GM12878 (cell line): ENCODE measurements at regions not wholly inside any gene's neighbourhood (a gene's known extent, or its start where the extent isn't known, plus 50 kb on each side); places are given as distances from the start of the nearest gene placed in this dataset.

Experiments used
- ATAC-seq: fragments of 200-7000 bp; cut with Tn5 transposase; 3 replicates; pipeline ENCODE4 v1.9.1; 2020; ENCODE audit warnings: mild to moderate bottlenecking, moderate library complexity
- BruUV-seq: library from RNA; stranded (reverse); fragments of 400-500 nt; replicated peaks from 2 replicates; lab custom pipeline; 2021; lab: Mats Ljungman, UMichigan
- CTCF ChIA-PET: fragments of 300-600 bp; sonication (Branson Sonifier 250); formaldehyde crosslinking; extraction: SDS; loops from one replicate; lab custom pipeline; 2021; ENCODE audit warnings: inconsistent platforms; lab: Yijun Ruan, JAX
- POLR2A ChIA-PET: fragments of 350-600 bp; formaldehyde crosslinking; extraction: SDS; loops from one replicate; lab custom pipeline; 2021; ENCODE audit warnings: inconsistent platforms; lab: Charles Lee
- RAD21 ChIA-PET: fragments of 300-600 bp; sonication (Branson Sonifier 250); formaldehyde crosslinking; loops from one replicate; lab custom pipeline; 2023; ENCODE audit warnings: antibody characterized with exemption; ENCODE audit not compliant: unreplicated experiment; lab: Charles Lee
- SMC1A ChIA-PET: fragments of 300-600 bp; sonication (Branson Sonifier 250); formaldehyde crosslinking; loops from one replicate; lab custom pipeline; 2023; ENCODE audit not compliant: unreplicated experiment, uncharacterized antibody; lab: Charles Lee
- DNase-seq: peaks from one replicate; pipeline ENCODE4 v3.0.0-alpha.2; 2011; ENCODE audit warnings: low read depth, low spot score
- FAIRE-seq: peaks from 3 replicates; lab custom pipeline; 2011; peaks lifted over from hg19 to GRCh38; lab: Jason Lieb, UNC
- H2AFZ ChIP-seq: 2 replicates; pipeline ENCODE4 v1.6.0; 2011; ENCODE audit warnings: low read depth, low read length, control low read depth; ENCODE audit not compliant: control insufficient read depth
- H3K27ac ChIP-seq: 2 replicates; pipeline ENCODE4 v1.5.1; 2011; ENCODE audit warnings: control low read depth; ENCODE audit not compliant: control insufficient read depth, insufficient read depth
- H3K27me3 ChIP-seq, 2 experiments: replicated peaks in 1 of 2; 2 replicates each; pipeline versions ENCODE4 v1.6.0 to v1.6.1; 2011; ENCODE audit warnings: low read length in 1 of 2; ENCODE audit not compliant: control insufficient read depth in 2 of 2, insufficient read depth in 2 of 2
- H3K36me3 ChIP-seq, 2 experiments: 2 replicates each; pipeline ENCODE4 v1.5.1; 2011; ENCODE audit warnings: low read length in 1 of 2; ENCODE audit not compliant: control insufficient read depth in 2 of 2, insufficient read depth in 2 of 2
- H3K4me1 ChIP-seq: 2 replicates; pipeline ENCODE4 v1.6.1; 2011; ENCODE audit warnings: mild to moderate bottlenecking, low read length, moderate library complexity, mixed read lengths; ENCODE audit not compliant: control insufficient read depth, insufficient read depth
- H3K4me2 ChIP-seq: 2 replicates; pipeline ENCODE4 v1.6.0; 2011; ENCODE audit warnings: control low read depth; ENCODE audit not compliant: control insufficient read depth, insufficient read depth
- H3K4me3 ChIP-seq: fragments of 200-600 bp; sonication (generic); 2 replicates; pipeline ENCODE4 v1.5.1; 2016
- H3K79me2 ChIP-seq: 2 replicates; pipeline ENCODE4 v1.6.0; 2011; ENCODE audit warnings: low read length; ENCODE audit not compliant: control insufficient read depth, insufficient read depth
- H3K9ac ChIP-seq: 2 replicates; pipeline ENCODE4 v1.8.0; 2011; ENCODE audit warnings: low read length, control low read depth, mixed read lengths; ENCODE audit not compliant: control insufficient read depth, insufficient read depth
- H3K9me3 ChIP-seq: replicated peaks from 3 replicates; pipeline ENCODE4 v1.5.1; 2011; ENCODE audit warnings: mild to moderate bottlenecking, low read length; ENCODE audit not compliant: control insufficient read depth, insufficient read depth
- H4K20me1 ChIP-seq: 2 replicates; pipeline ENCODE4 v1.6.0; 2011; ENCODE audit not compliant: control insufficient read depth, insufficient read depth
- BCL11A ChIP-seq: IDR thresholded peaks from 2 replicates; pipeline ENCODE4 v1.6.1; 2011; ENCODE audit warnings: low read depth, low read length
- BMI1 ChIP-seq: fragments of 450-650 bp; IDR thresholded peaks from 2 replicates; pipeline ENCODE4 v1.6.1; 2016; ENCODE audit warnings: mild to moderate bottlenecking, moderate library complexity, borderline replicate concordance
- FOS ChIP-seq: IDR thresholded peaks from 3 replicates; pipeline ENCODE4 v1.6.1; 2011; ENCODE audit warnings: borderline replicate concordance; ENCODE audit not compliant: insufficient read length; ENCODE audit errors: extremely low read depth
- FOXM1 ChIP-seq: IDR thresholded peaks from 2 replicates; pipeline ENCODE4 v1.6.1; 2012; ENCODE audit warnings: low read depth, mild to moderate bottlenecking, inconsistent platforms, low read length, moderate library complexity
- MYB ChIP-seq: fragments of 150-350 bp; IDR thresholded peaks from 2 replicates; pipeline ENCODE4 v1.6.1; 2014; ENCODE audit warnings: mild to moderate bottlenecking, low read depth, low read length, borderline replicate concordance
- NBN ChIP-seq: fragments of 450-650 bp; IDR thresholded peaks from 2 replicates; pipeline ENCODE4 v1.6.1; 2016
- NR2C2 ChIP-seq: IDR thresholded peaks from 2 replicates; pipeline ENCODE4 v1.6.1; 2011; ENCODE audit warnings: borderline replicate concordance, low read depth; ENCODE audit not compliant: control insufficient read depth, insufficient read length
- POLR2AphosphoS5 ChIP-seq: IDR thresholded peaks from 2 replicates; pipeline ENCODE4 v1.6.1; 2011; ENCODE audit warnings: mild to moderate bottlenecking, low read length, inconsistent platforms
- RBBP5 ChIP-seq: fragments of 200-600 bp; sonication (generic); conservative IDR thresholded peaks from 2 replicates; pipeline ENCODE4 v1.6.1; 2016
- SKIL ChIP-seq: fragments of 450-650 bp; IDR thresholded peaks from 2 replicates; pipeline ENCODE4 v1.6.1; 2017; ENCODE audit warnings: mild to moderate bottlenecking, low read depth, inconsistent platforms; ENCODE audit not compliant: poor library complexity, severe bottlenecking
- USF1 ChIP-seq: IDR thresholded peaks from 2 replicates; pipeline ENCODE4 v1.6.1; 2011; ENCODE audit warnings: borderline replicate concordance, low read depth, mild to moderate bottlenecking, moderate library complexity, mixed read lengths, low read length; ENCODE audit not compliant: insufficient read depth; ENCODE audit errors: extremely low read length
- ZNF207 ChIP-seq: fragments of 450-650 bp; IDR thresholded peaks from 2 replicates; pipeline ENCODE4 v1.6.1; 2014; ENCODE audit warnings: antibody characterized with exemption, mild to moderate bottlenecking, borderline replicate concordance
- ZSCAN29 ChIP-seq: fragments of 450-650 bp; IDR thresholded peaks from 2 replicates; pipeline ENCODE4 v1.6.1; 2017; ENCODE audit warnings: mild to moderate bottlenecking, moderate library complexity
- WGBS: methylation state at CpG from one replicate; pipeline ENCODE4 v1.1.6; 2016; ENCODE audit warnings: low lambda C conversion rate; ENCODE audit not compliant: insufficient replicate concordance, insufficient coverage; ENCODE audit errors: missing lambda C conversion rate; 5-methylcytosine and 5-hydroxymethylcytosine counted together
- in situ Hi-C: fragments of 300-500 bp; cut with MboI; formaldehyde crosslinking; loops from 9 replicates; pipeline ENCODE4 v1.14.3; 2018; ENCODE audit warnings: mixed read lengths
- intact Hi-C: fragments of 100-400 bp; cut with micrococcal nuclease; formaldehyde crosslinking; loops from one replicate; pipeline ENCODE4 v1.14.2; 2022; ENCODE audit not compliant: unreplicated experiment
- TF ChIP-seq, protein P1 (sequence below): IDR thresholded peaks from 2 replicates; pipeline ENCODE4 v1.6.1; 2012; ENCODE audit warnings: low read depth, low read length, improper control_type of control experiment

DNA sequence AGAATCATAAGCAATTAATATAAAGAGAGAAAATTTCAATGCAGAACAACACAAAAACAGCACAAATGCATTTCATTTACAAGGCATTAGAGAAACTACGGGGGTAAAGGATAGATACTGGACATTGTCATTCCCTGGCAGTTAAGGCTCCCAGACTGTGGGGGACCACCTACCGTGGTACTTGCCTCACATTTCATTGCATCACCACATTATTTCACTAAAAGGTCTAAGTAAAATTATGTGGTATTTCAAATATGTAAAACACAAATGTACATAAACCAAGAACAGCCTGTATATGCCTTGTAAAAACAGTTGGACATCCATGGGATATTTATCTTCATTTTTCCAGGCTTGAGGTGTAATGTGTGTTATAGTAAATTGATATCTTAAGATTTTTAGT lies 571.2 kb upstream of the ZNF462 start:
- TF ChIP-seq ZSCAN29 (no peak), SKIL (no peak), RBBP5 (no peak), BCL11A (no peak), FOXM1 (no peak), ZNF207 (no peak), NBN (no peak), POLR2AphosphoS5 (no peak), USF1 (no peak), FOS (no peak), NR2C2 (no peak), MYB (no peak), BMI1 (no peak)
- TF ChIP-seq, protein P1, sequence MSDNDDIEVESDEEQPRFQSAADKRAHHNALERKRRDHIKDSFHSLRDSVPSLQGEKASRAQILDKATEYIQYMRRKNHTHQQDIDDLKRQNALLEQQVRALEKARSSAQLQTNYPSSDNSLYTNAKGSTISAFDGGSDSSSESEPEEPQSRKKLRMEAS = no peak
- H3K36me3 ChIP-seq = no peaks in the 10 kb centered on the region
- no peaks in the 10 kb centered on the region for H4K20me1 ChIP-seq
- SMC1A ChIA-PET = no interaction called here
- in situ Hi-C loops = no loop called here
- no peak for ATAC-seq
- CTCF ChIA-PET = interaction anchor here (1.9 kb wide), 1 partner anchor 8 kb away, joined by 6 read pairs; no protein-coding TSS in a partner anchor
- no peaks in the 10 kb centered on the region for H3K9me3 ChIP-seq
- H3K79me2 ChIP-seq = no peaks in the 10 kb centered on the region
- no peak for DNase-seq
- POLR2A ChIA-PET = no interaction called here
- H3K4me3 ChIP-seq = no peak overlapping the region
- H3K27me3 ChIP-seq = no peaks in the 10 kb centered on the region
- no TSS peak for BruUV-seq
- RAD21 ChIA-PET = no interaction called here
- 0% methylated on average over 2 of the region's 2 CpGs for WGBS
- intact Hi-C loops = no loop called here
- no peak for FAIRE-seq
- H2AFZ ChIP-seq = no peak overlapping the region
- no peak overlapping the region for H3K4me2 ChIP-seq
- H3K9ac ChIP-seq = no peak overlapping the region
- no peaks in the 10 kb centered on the region for H3K4me1 ChIP-seq
- H3K27ac ChIP-seq = no peak overlapping the region
